Activated CD4-positive, CD25-positive, alpha-beta regulatory T cell treated with anti-CD3 and anti-CD28 coated beads, Interleukin-2, amount 50 U/mL, for 72 hours (primary cell): ENCODE measurements at regions not wholly inside any gene's neighbourhood (a gene's known extent, or its start where the extent isn't known, plus 50 kb on each side); places are given as distances from the start of the nearest gene placed in this dataset.
"Not testable (repeated sequence)": the region's sequence is repeated elsewhere in the genome, so short reads cannot be mapped to it uniquely, and the experiment has no call there.

Experiments used
- DNase-seq: peaks from one replicate; pipeline ENCODE4 v3.0.0; 2021

GRCh38 chr2:234272069-234272850 is 221.8 kb downstream of the SPP2 start:
- no peak for DNase-seq

GRCh38 chr2:234271338-234271737 is 220.8 kb downstream of the SPP2 start:
- no peak for DNase-seq

- DNase-seq: no peak
These were observed 219.3 kb downstream of the SPP2 start for GRCh38 chr2:234269769-234270204.

- no peak for DNase-seq
These were observed 217.0 kb downstream of the SPP2 start for GRCh38 chr2:234267534-234267933.

- DNase-seq: no peak
These were observed 216.4 kb downstream of the SPP2 start for GRCh38 chr2:234266952-234267351.

- no peak for DNase-seq
These were observed 214.7 kb downstream of the SPP2 start for GRCh38 chr2:234265206-234265605.

GRCh38 chr2:234261736-234262135 is 211.2 kb downstream of the SPP2 start:
- DNase-seq: no peak

- no peak for DNase-seq
These were observed 208.9 kb downstream of the SPP2 start for GRCh38 chr2:234259440-234259839.

GRCh38 chr2:234258562-234259141 is 208.2 kb downstream of the SPP2 start:
- DNase-seq: no peak

- DNase-seq: no peak
These were observed 207.5 kb downstream of the SPP2 start for GRCh38 chr2:234257859-234258561.

- no peak for DNase-seq
These were observed 206.0 kb downstream of the SPP2 start for GRCh38 chr2:234256516-234256915.

GRCh38 chr2:234254783-234255521 is 204.4 kb downstream of the SPP2 start:
- DNase-seq: no peak

GRCh38 chr2:234252772-234253171 is 202.3 kb downstream of the SPP2 start:
- DNase-seq: no peak

GRCh38 chr2:234251326-234252271 is 201.1 kb downstream of the SPP2 start:
- no peak for DNase-seq

GRCh38 chr2:234250926-234251325 is 200.4 kb downstream of the SPP2 start:
- no peak for DNase-seq

GRCh38 chr2:234249873-234250272 is 199.4 kb downstream of the SPP2 start:
- DNase-seq: no peak

- DNase-seq: no peak
These were observed 198.7 kb downstream of the SPP2 start for GRCh38 chr2:234249034-234249735.

- not testable (repeated sequence) for DNase-seq
These were observed 197.8 kb downstream of the SPP2 start for GRCh38 chr2:234248213-234248710.

GRCh38 chr2:234247453-234248180 is 197.1 kb downstream of the SPP2 start:
- no peak for DNase-seq

GRCh38 chr2:234245945-234246344 is 195.4 kb downstream of the SPP2 start:
- DNase-seq: no peak
